Natural killer cell (primary cell): ENCODE measurements at regions not wholly inside any gene's neighbourhood (a gene's known extent, or its start where the extent isn't known, plus 50 kb on each side); places are given as distances from the start of the nearest gene placed in this dataset.

ENCODE experiments used
- ATAC-seq, 3 donors: fragments of 150-1000 bp in 2 of 3; fragments of 200-7000 bp in 1 of 3; cut with Tn5 transposase; 1 replicate in 1 of 3; 2 replicates in 2 of 3; pipeline ENCODE4 v1.10.0; 2021; ENCODE audit warnings: mild to moderate bottlenecking in 2 of 3, moderate library complexity in 2 of 3
- DNase-seq, 2 donors: peaks; one replicate each; pipeline versions ENCODE4 v3.0.0 to v3.0.0-alpha.2; 2013 to 2021; ENCODE audit warnings: mixed read lengths in 1 of 2
- H3K27ac ChIP-seq: one replicate; pipeline ENCODE4 v1.5.1; 2013; ENCODE audit warnings: mild to moderate bottlenecking, low read length
- H3K27me3 ChIP-seq: one replicate; pipeline ENCODE4 v1.6.1; 2013; ENCODE audit warnings: low read length; ENCODE audit not compliant: control insufficient read depth, insufficient read depth
- H3K36me3 ChIP-seq: one replicate; pipeline ENCODE4 v1.6.1; 2013; ENCODE audit warnings: low read length; ENCODE audit not compliant: control insufficient read depth, insufficient read depth
- H3K4me1 ChIP-seq: one replicate; pipeline ENCODE4 v1.6.1; 2013; ENCODE audit warnings: low read length; ENCODE audit not compliant: control insufficient read depth, insufficient read depth
- H3K4me3 ChIP-seq: one replicate; pipeline ENCODE4 v1.5.1; 2013; ENCODE audit warnings: low read length
- H3K9me3 ChIP-seq: one replicate; pipeline ENCODE4 v1.6.1; 2013; ENCODE audit warnings: low read length; ENCODE audit not compliant: control insufficient read depth, insufficient read depth
- H3K27ac Mint-ChIP-seq, 2 donors: one replicate each; pipeline ENCODE4 v1.8.0; 2022; ENCODE audit warnings: mild to moderate bottlenecking in 2 of 2, mixed read lengths in 2 of 2, moderate library complexity in 1 of 2
- H3K27me3 Mint-ChIP-seq, 2 donors: one replicate each; pipeline ENCODE4 v1.8.0; 2022; ENCODE audit warnings: low read depth in 2 of 2, mixed read lengths in 2 of 2
- H3K36me3 Mint-ChIP-seq: one replicate; pipeline ENCODE4 v1.8.0; 2022; ENCODE audit warnings: mixed read lengths
- H3K4me1 Mint-ChIP-seq, 2 donors: one replicate each; pipeline ENCODE4 v1.8.0; 2022; ENCODE audit warnings: mixed read lengths in 2 of 2
- H3K4me3 Mint-ChIP-seq: one replicate; pipeline ENCODE4 v1.8.0; 2022; ENCODE audit warnings: mild to moderate bottlenecking, moderate library complexity, mixed read lengths
- H3K9me3 Mint-ChIP-seq, 2 donors: one replicate each; pipeline ENCODE4 v1.8.0; 2022; ENCODE audit warnings: mixed read lengths in 2 of 2
- CTCF ChIP-seq: fragments of 200-600 bp; IDR thresholded peaks from one replicate; pipeline ENCODE4 v1.8.0; 2022; ENCODE audit warnings: antibody characterized with exemption
- WGBS: methylation state at CpG from one replicate; pipeline ENCODE4 v1.1.7; 2013; ENCODE audit warnings: missing lambda C conversion rate; ENCODE audit not compliant: insufficient coverage; 5-methylcytosine and 5-hydroxymethylcytosine counted together
- intact Hi-C: fragments of 100-400 bp; cut with micrococcal nuclease; formaldehyde crosslinking; loops from one replicate; pipeline ENCODE4 v1.14.2; 2022

GRCh38 chr12:75660107-75660530 lies 148.7 kb upstream of the KRR1 start:
- Mint-ChIP-seq H3K4me1 (peaks cover 5 to 7% of the 10 kb centered on the region in 2 donors), H3K36me3 (no peaks in the 10 kb centered on the region), H3K4me3 (no peak overlapping the region), H3K27ac (no peak overlapping the region), H3K9me3 (no peaks in the 10 kb centered on the region), H3K27me3 (peaks cover 0 to 11% of the 10 kb centered on the region in 2 donors)
- H3K4me3 ChIP-seq, result no peak overlapping the region
- no peaks in the 10 kb centered on the region for H3K27me3 ChIP-seq
- H3K36me3 ChIP-seq, result no peaks in the 10 kb centered on the region
- DNase-seq (no peak), ATAC-seq (no peak)
- no peak overlapping the region for H3K27ac ChIP-seq
- TF ChIP-seq CTCF, result no peak
- H3K4me1 ChIP-seq, result no peaks in the 10 kb centered on the region
- H3K9me3 ChIP-seq, result no peaks in the 10 kb centered on the region
- WGBS, result 82% methylated on average over 4 of the region's 4 CpGs
- intact Hi-C loops, result no loop called here

- intact Hi-C loops, result no loop called here
- Mint-ChIP-seq H3K4me1 (peaks cover 7 to 9% of the 10 kb centered on the region in 2 donors), H3K27me3 (peaks cover 0 to 5% of the 10 kb centered on the region in 2 donors), H3K27ac (no peak overlapping the region), H3K36me3 (no peaks in the 10 kb centered on the region), H3K4me3 (no peak overlapping the region), H3K9me3 (no peaks in the 10 kb centered on the region)
- Histone ChIP-seq H3K27me3 (no peaks in the 10 kb centered on the region), H3K4me1 (no peaks in the 10 kb centered on the region), H3K4me3 (no peak overlapping the region), H3K27ac (no peak overlapping the region), H3K36me3 (no peaks in the 10 kb centered on the region), H3K9me3 (no peaks in the 10 kb centered on the region)
- TF ChIP-seq CTCF, result no peak
- DNase-seq (no peak), ATAC-seq (no peak)
- 75% methylated on average over 9 of the region's 9 CpGs for WGBS
Measured at GRCh38 chr12:75658901-75659823, 147.8 kb upstream of the KRR1 start.

- H3K4me3 Mint-ChIP-seq, result no peak overlapping the region
- no peak overlapping the region for H3K27ac ChIP-seq
- H3K36me3 Mint-ChIP-seq, result no peaks in the 10 kb centered on the region
- no peaks in the 10 kb centered on the region for H3K9me3 Mint-ChIP-seq
- peaks cover 0 to 5% of the 10 kb centered on the region in 2 donors for H3K27me3 Mint-ChIP-seq
- no peaks in the 10 kb centered on the region for H3K27me3 ChIP-seq
- no peaks in the 10 kb centered on the region for H3K9me3 ChIP-seq
- no peak overlapping the region for H3K27ac Mint-ChIP-seq
- DNase-seq (no peak), ATAC-seq (no peak)
- no peaks in the 10 kb centered on the region for H3K4me1 ChIP-seq
- H3K36me3 ChIP-seq, result no peaks in the 10 kb centered on the region
- peaks cover 7 to 9% of the 10 kb centered on the region in 2 donors for H3K4me1 Mint-ChIP-seq
- intact Hi-C loops, result no loop called here
- no peak overlapping the region for H3K4me3 ChIP-seq
- no peak for TF ChIP-seq CTCF
Measured at GRCh38 chr12:75658286-75658685, 146.9 kb upstream of the KRR1 start.
